Breast epithelium (tissue), 3 donors: ENCODE measurements at regions not wholly inside any gene's neighbourhood (a gene's known extent, or its start where the extent isn't known, plus 50 kb on each side); places are given as distances from the start of the nearest gene placed in this dataset.

Source experiments
- POLR2A ChIP-seq: fragments of 450-650 bp; IDR thresholded peaks from one replicate; pipeline ENCODE4 v1.6.1; 2016; ENCODE audit warnings: antibody characterized with exemption, mild to moderate bottlenecking, moderate library complexity
- POLR2AphosphoS5 ChIP-seq, 3 donors: sonication (generic); formaldehyde crosslinking; IDR thresholded peaks; one replicate each; pipeline ENCODE4 v1.6.1; 2017; ENCODE audit warnings: antibody characterized with exemption in 3 of 3
- TF ChIP-seq, protein P1 (sequence below), 3 donors: fragments of 450-650 bp; IDR thresholded peaks; one replicate each; pipeline ENCODE4 v1.5.1; 2016 to 2017; ENCODE audit warnings: antibody characterized with exemption in 3 of 3, mild to moderate bottlenecking in 3 of 3, moderate library complexity in 3 of 3

DNA sequence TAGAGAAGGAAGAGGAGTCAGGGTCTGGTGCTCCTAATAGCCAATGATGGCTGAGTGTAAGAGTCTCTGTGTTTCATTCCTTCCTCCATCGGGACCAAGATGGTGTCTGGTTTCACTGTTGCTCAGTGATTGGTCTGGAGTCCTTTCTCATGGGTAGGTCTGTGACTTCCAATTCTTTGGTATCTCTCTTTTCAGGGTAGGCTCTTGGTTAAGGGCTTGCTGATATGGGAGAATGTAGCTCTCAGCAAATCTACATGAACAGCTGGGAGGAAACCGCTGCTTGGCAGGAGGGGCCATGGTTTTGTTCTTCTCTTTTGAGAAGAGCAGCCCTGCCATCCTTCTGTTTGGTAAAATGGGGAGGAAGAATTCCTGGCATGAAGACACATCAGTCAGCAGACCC is 209.1 kb upstream of the PODXL start:
- TF ChIP-seq, protein P1, sequence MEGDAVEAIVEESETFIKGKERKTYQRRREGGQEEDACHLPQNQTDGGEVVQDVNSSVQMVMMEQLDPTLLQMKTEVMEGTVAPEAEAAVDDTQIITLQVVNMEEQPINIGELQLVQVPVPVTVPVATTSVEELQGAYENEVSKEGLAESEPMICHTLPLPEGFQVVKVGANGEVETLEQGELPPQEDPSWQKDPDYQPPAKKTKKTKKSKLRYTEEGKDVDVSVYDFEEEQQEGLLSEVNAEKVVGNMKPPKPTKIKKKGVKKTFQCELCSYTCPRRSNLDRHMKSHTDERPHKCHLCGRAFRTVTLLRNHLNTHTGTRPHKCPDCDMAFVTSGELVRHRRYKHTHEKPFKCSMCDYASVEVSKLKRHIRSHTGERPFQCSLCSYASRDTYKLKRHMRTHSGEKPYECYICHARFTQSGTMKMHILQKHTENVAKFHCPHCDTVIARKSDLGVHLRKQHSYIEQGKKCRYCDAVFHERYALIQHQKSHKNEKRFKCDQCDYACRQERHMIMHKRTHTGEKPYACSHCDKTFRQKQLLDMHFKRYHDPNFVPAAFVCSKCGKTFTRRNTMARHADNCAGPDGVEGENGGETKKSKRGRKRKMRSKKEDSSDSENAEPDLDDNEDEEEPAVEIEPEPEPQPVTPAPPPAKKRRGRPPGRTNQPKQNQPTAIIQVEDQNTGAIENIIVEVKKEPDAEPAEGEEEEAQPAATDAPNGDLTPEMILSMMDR (IDR thresholded peaks at IDR 0.05): no peak
- TF ChIP-seq POLR2AphosphoS5 (IDR thresholded peaks at IDR 0.05): no peak
- no peak for TF ChIP-seq POLR2A
